Sigmoid colon (tissue), 6 donors: ENCODE measurements at regions not wholly inside any gene's neighbourhood (a gene's known extent, or its start where the extent isn't known, plus 50 kb on each side); places are given as distances from the start of the nearest gene placed in this dataset.

ENCODE experiments used
- DNase-seq: peaks from one replicate; pipeline ENCODE4 v3.0.0-alpha.2; 2019
- H3K27ac ChIP-seq, 4 donors: fragments of 200-600 bp; sonication (generic); one replicate each; pipeline ENCODE4 v1.5.1; 2016 to 2019; ENCODE audit warnings: mild to moderate bottlenecking in 1 of 4
- H3K27me3 ChIP-seq, 3 donors: fragments of 200-600 bp; sonication (generic); one replicate each; pipeline ENCODE4 v1.5.1; 2019; ENCODE audit warnings: mild to moderate bottlenecking in 1 of 3
- H3K36me3 ChIP-seq, 4 donors: fragments of 200-600 bp; sonication (generic); one replicate each; pipeline ENCODE4 v1.5.1; 2016 to 2019
- H3K4me1 ChIP-seq, 4 donors: fragments of 200-600 bp; sonication (generic); one replicate each; pipeline ENCODE4 v1.5.1; 2017 to 2019
- H3K4me3 ChIP-seq, 4 donors: fragments of 200-600 bp; sonication (generic); one replicate each; pipeline ENCODE4 v1.5.1; 2017 to 2019; ENCODE audit warnings: mild to moderate bottlenecking in 2 of 4, moderate library complexity in 1 of 4
- H3K9me3 ChIP-seq, 4 donors: fragments of 200-600 bp in 3 of 4; sonication (generic) in 3 of 4; one replicate each; pipeline versions ENCODE4 v1.5.1 to v1.6.1; 2013 to 2019
- CTCF ChIP-seq, 4 experiments: fragments of 450-650 bp in 3 of 4; fragments of 200-600 bp in 1 of 4; IDR thresholded peaks; one replicate each; pipeline ENCODE4 v1.5.1; 2016 to 2019; ENCODE audit warnings: antibody characterized with exemption in 4 of 4, mild to moderate bottlenecking in 3 of 4, moderate library complexity in 2 of 4
- EP300 ChIP-seq, 4 donors: sonication (generic); formaldehyde crosslinking; IDR thresholded peaks; one replicate each; pipeline ENCODE4 v1.6.1; 2017; ENCODE audit warnings: antibody characterized with exemption in 4 of 4
- POLR2A ChIP-seq, 2 donors: fragments of 450-650 bp; IDR thresholded peaks; one replicate each; pipeline ENCODE4 v1.6.1; 2016; ENCODE audit warnings: antibody characterized with exemption in 2 of 2, mild to moderate bottlenecking in 2 of 2, moderate library complexity in 2 of 2
- POLR2AphosphoS5 ChIP-seq, 4 donors: sonication (generic); formaldehyde crosslinking; IDR thresholded peaks; one replicate each; pipeline ENCODE4 v1.6.1; 2017; ENCODE audit warnings: antibody characterized with exemption in 4 of 4
- WGBS, 2 donors: extraction: QIAGEN DNeasy Blood & Tissue Kit; methylation state at CpG; one replicate each; pipeline ENCODE4 v1.1.7; 2013; 5-methylcytosine and 5-hydroxymethylcytosine counted together
- intact Hi-C: fragments of 100-400 bp; cut with DNase I; formaldehyde crosslinking; loops from one replicate; pipeline ENCODE4 v1.15.1; 2023
- donor health status: healthy with polysubstance abuse.
- donor health status: healthy.

GRCh38 chr3:162287600-162287999 is 791.0 kb downstream of the OTOL1 start:
- DNase-seq: no peak
- Histone ChIP-seq H3K4me1 (peaks cover 0 to 14% (median 0%) of the 10 kb centered on the region in 4 donors), H3K36me3 (no peaks in the 10 kb centered on the region), H3K9me3 (no peaks in the 10 kb centered on the region), H3K27ac (no peak overlapping the region), H3K27me3 (no peaks in the 10 kb centered on the region), H3K4me3 (no peak overlapping the region)
- TF ChIP-seq POLR2A (IDR thresholded peaks at IDR 0.05): no peak
- TF ChIP-seq POLR2AphosphoS5 (IDR thresholded peaks at IDR 0.05): no peak
- TF ChIP-seq CTCF (IDR thresholded peaks at IDR 0.05): no peak
- no peak for TF ChIP-seq EP300 (IDR thresholded peaks at IDR 0.05)
- WGBS, 2 donors: 75 to 87% methylated on average over 2 of the region's 2 CpGs
- intact Hi-C loops: no loop called here

GRCh38 chr3:162292409-162292808 is 795.8 kb downstream of the OTOL1 start:
- H3K4me3 ChIP-seq: no peak overlapping the region
- H3K27me3 ChIP-seq: no peaks in the 10 kb centered on the region
- no peaks in the 10 kb centered on the region for H3K9me3 ChIP-seq
- H3K27ac ChIP-seq: peak overlapping the region in 1 of 4 donors; percentile 4
- 47 to 58% methylated on average over 1 of the region's 1 CpG for WGBS, 2 donors
- DNase-seq: no peak
- intact Hi-C loops: no loop called here
- peaks cover 0 to 35% (median 14%) of the 10 kb centered on the region in 4 donors for H3K4me1 ChIP-seq
- H3K36me3 ChIP-seq: no peaks in the 10 kb centered on the region
- TF ChIP-seq POLR2AphosphoS5 (IDR thresholded peaks at IDR 0.05) (peak in 2 of 4 donors; percentile 61 to 67), POLR2A (IDR thresholded peaks at IDR 0.05) (no peak), CTCF (IDR thresholded peaks at IDR 0.05) (no peak), EP300 (IDR thresholded peaks at IDR 0.05) (no peak)

- Histone ChIP-seq H3K36me3 (no peaks in the 10 kb centered on the region), H3K27ac (peak overlapping the region in 2 of 4 donors; percentile 23 to 52), H3K4me3 (no peak overlapping the region), H3K27me3 (no peaks in the 10 kb centered on the region), H3K4me1 (peaks cover 0 to 55% (median 18%) of the 10 kb centered on the region in 4 donors), H3K9me3 (no peaks in the 10 kb centered on the region)
- intact Hi-C loops: no loop called here
- 70 to 80% methylated on average over 6 of the region's 6 CpGs for WGBS, 2 donors
- TF ChIP-seq CTCF (IDR thresholded peaks at IDR 0.05): no peak
- no peak for DNase-seq
Observed at GRCh38 chr3:162295323-162295983, 798.8 kb downstream of the OTOL1 start.

GRCh38 chr3:162302983-162303624 is 806.5 kb downstream of the OTOL1 start:
- Histone ChIP-seq H3K36me3 (no peaks in the 10 kb centered on the region), H3K27me3 (no peaks in the 10 kb centered on the region), H3K27ac (no peak overlapping the region), H3K4me3 (no peak overlapping the region), H3K4me1 (peaks cover 0 to 13% (median 2%) of the 10 kb centered on the region in 4 donors), H3K9me3 (no peaks in the 10 kb centered on the region)
- no peak for DNase-seq
- intact Hi-C loops: no loop called here
- 51 to 71% methylated on average over 5 of the region's 5 CpGs for WGBS, 2 donors
- TF ChIP-seq POLR2AphosphoS5 (IDR thresholded peaks at IDR 0.05) (no peak), EP300 (IDR thresholded peaks at IDR 0.05) (no peak), POLR2A (IDR thresholded peaks at IDR 0.05) (no peak), CTCF (IDR thresholded peaks at IDR 0.05) (no peak)
